Activated CD8-positive, alpha-beta memory T cell treated with anti-CD3 and anti-CD28 coated beads, Interleukin-2, amount 10 ng/mL, durations not matched to agents 7 days and 5 days (primary cell): ENCODE measurements at regions not wholly inside any gene's neighbourhood (a gene's known extent, or its start where the extent isn't known, plus 50 kb on each side); places are given as distances from the start of the nearest gene placed in this dataset.

Source experiments
- ATAC-seq: fragments of 150-1000 bp; cut with Tn5 transposase; one replicate; pipeline ENCODE4 v1.10.0; 2021; ENCODE audit warnings: moderate library complexity
- CTCF ChIA-PET: fragments of 350-600 bp; sonication (Branson Sonifier 250); formaldehyde crosslinking; loops from one replicate; lab custom pipeline; 2021; ENCODE audit warnings: antibody characterized with exemption; lab: Charles Lee
- DNase-seq: peaks from one replicate; pipeline ENCODE4 v3.0.0-alpha.2; 2020
- H3K27ac Mint-ChIP-seq: one replicate; pipeline ENCODE4 v1.8.0; 2021; ENCODE audit warnings: mild to moderate bottlenecking, mixed read lengths
- H3K27me3 Mint-ChIP-seq: one replicate; pipeline ENCODE4 v1.8.0; 2021; ENCODE audit warnings: mixed read lengths
- H3K36me3 Mint-ChIP-seq: one replicate; pipeline ENCODE4 v1.8.0; 2021; ENCODE audit warnings: mild to moderate bottlenecking, mixed read lengths
- H3K4me1 Mint-ChIP-seq: one replicate; pipeline ENCODE4 v1.8.0; 2021; ENCODE audit warnings: mixed read lengths
- H3K4me3 Mint-ChIP-seq: one replicate; pipeline ENCODE4 v1.8.0; 2021; ENCODE audit warnings: mild to moderate bottlenecking, moderate library complexity, mixed read lengths
- H3K9me3 Mint-ChIP-seq: one replicate; pipeline ENCODE4 v1.8.0; 2022; ENCODE audit warnings: low read depth, mixed read lengths

- Mint-ChIP-seq H3K4me3 (no peak overlapping the region), H3K9me3 (no peaks in the 10 kb centered on the region), H3K27me3 (no peaks in the 10 kb centered on the region), H3K36me3 (no peaks in the 10 kb centered on the region), H3K27ac (no peak overlapping the region), H3K4me1 (no peaks in the 10 kb centered on the region)
- DNase-seq (no peak), ATAC-seq (no peak)
- CTCF ChIA-PET: no interaction called here
These were observed 166.6 kb downstream of the DKK2 start for GRCh38 chr4:106869551-106869950.

GRCh38 chr4:106868381-106869035 is 167.6 kb downstream of the DKK2 start:
- no peaks in the 10 kb centered on the region for H3K9me3 Mint-ChIP-seq
- ATAC-seq (no peak), DNase-seq (no peak)
- CTCF ChIA-PET: no interaction called here
- H3K27ac Mint-ChIP-seq: no peak overlapping the region
- no peaks in the 10 kb centered on the region for H3K4me1 Mint-ChIP-seq
- no peak overlapping the region for H3K4me3 Mint-ChIP-seq
- H3K27me3 Mint-ChIP-seq: no peaks in the 10 kb centered on the region
- no peaks in the 10 kb centered on the region for H3K36me3 Mint-ChIP-seq

GRCh38 chr4:106864231-106864630 is 171.9 kb downstream of the DKK2 start:
- Mint-ChIP-seq H3K27ac (no peak overlapping the region), H3K4me1 (no peaks in the 10 kb centered on the region), H3K4me3 (no peak overlapping the region), H3K9me3 (no peaks in the 10 kb centered on the region), H3K27me3 (no peaks in the 10 kb centered on the region), H3K36me3 (no peaks in the 10 kb centered on the region)
- CTCF ChIA-PET: no interaction called here
- no peak for DNase-seq
- no peak for ATAC-seq

- Mint-ChIP-seq H3K4me3 (no peak overlapping the region), H3K27ac (no peak overlapping the region), H3K36me3 (no peaks in the 10 kb centered on the region), H3K27me3 (no peaks in the 10 kb centered on the region), H3K9me3 (no peaks in the 10 kb centered on the region), H3K4me1 (no peaks in the 10 kb centered on the region)
- CTCF ChIA-PET: no interaction called here
- DNase-seq: no peak
- no peak for ATAC-seq
These were observed 181.4 kb downstream of the DKK2 start for GRCh38 chr4:106854569-106855351.

- H3K4me1 Mint-ChIP-seq: no peaks in the 10 kb centered on the region
These were observed 183.7 kb downstream of the DKK2 start for GRCh38 chr4:106852426-106852825.

GRCh38 chr4:106851726-106852125 is 184.4 kb downstream of the DKK2 start:
- no peaks in the 10 kb centered on the region for H3K4me1 Mint-ChIP-seq
- H3K36me3 Mint-ChIP-seq: no peaks in the 10 kb centered on the region
- no peaks in the 10 kb centered on the region for H3K9me3 Mint-ChIP-seq
- H3K27ac Mint-ChIP-seq: no peak overlapping the region
- ATAC-seq (no peak), DNase-seq (no peak)
- no peak overlapping the region for H3K4me3 Mint-ChIP-seq
- CTCF ChIA-PET: no interaction called here
- no peaks in the 10 kb centered on the region for H3K27me3 Mint-ChIP-seq

More at GRCh38 chr4:106852426-106852825, 183.7 kb downstream of the DKK2 start:
- ATAC-seq: no peak
- no peaks in the 10 kb centered on the region for H3K9me3 Mint-ChIP-seq
- H3K36me3 Mint-ChIP-seq: no peaks in the 10 kb centered on the region
- no peaks in the 10 kb centered on the region for H3K27me3 Mint-ChIP-seq
- no peak overlapping the region for H3K27ac Mint-ChIP-seq
- DNase-seq: no peak
- CTCF ChIA-PET: no interaction called here
- no peak overlapping the region for H3K4me3 Mint-ChIP-seq

- no peak for ATAC-seq
- Mint-ChIP-seq H3K4me3 (no peak overlapping the region), H3K27ac (no peak overlapping the region), H3K36me3 (no peaks in the 10 kb centered on the region), H3K4me1 (no peaks in the 10 kb centered on the region), H3K27me3 (no peaks in the 10 kb centered on the region), H3K9me3 (no peaks in the 10 kb centered on the region)
- CTCF ChIA-PET: no interaction called here
- DNase-seq: no peak
These were observed 185.4 kb downstream of the DKK2 start for GRCh38 chr4:106850691-106851090.

GRCh38 chr4:106835919-106836318 is 200.2 kb downstream of the DKK2 start:
- Mint-ChIP-seq H3K36me3 (no peaks in the 10 kb centered on the region), H3K4me1 (no peaks in the 10 kb centered on the region), H3K9me3 (no peaks in the 10 kb centered on the region), H3K4me3 (no peak overlapping the region), H3K27me3 (no peaks in the 10 kb centered on the region), H3K27ac (no peak overlapping the region)
- no peak for ATAC-seq
- CTCF ChIA-PET: no interaction called here
- DNase-seq: no peak

GRCh38 chr4:106830879-106831278 is 205.2 kb downstream of the DKK2 start:
- CTCF ChIA-PET: no interaction called here
- Mint-ChIP-seq H3K27ac (no peak overlapping the region), H3K4me3 (no peak overlapping the region)

GRCh38 chr4:106818764-106819163 is 217.3 kb downstream of the DKK2 start:
- DNase-seq: no peak
- ATAC-seq: no peak
- CTCF ChIA-PET: no interaction called here
- no peaks in the 10 kb centered on the region for H3K36me3 Mint-ChIP-seq
- no peak overlapping the region for H3K4me3 Mint-ChIP-seq
- no peaks in the 10 kb centered on the region for H3K4me1 Mint-ChIP-seq
- H3K27ac Mint-ChIP-seq: no peak overlapping the region
- H3K9me3 Mint-ChIP-seq: no peaks in the 10 kb centered on the region
- no peaks in the 10 kb centered on the region for H3K27me3 Mint-ChIP-seq

More at GRCh38 chr4:106830879-106831278, 205.2 kb downstream of the DKK2 start:
- Mint-ChIP-seq H3K27me3 (no peaks in the 10 kb centered on the region), H3K36me3 (no peaks in the 10 kb centered on the region), H3K9me3 (peaks cover 2% of the 10 kb centered on the region), H3K4me1 (no peaks in the 10 kb centered on the region)
- DNase-seq: no peak
- ATAC-seq: no peak

- ATAC-seq (no peak), DNase-seq (no peak)
- H3K27ac Mint-ChIP-seq: no peak overlapping the region
- H3K4me1 Mint-ChIP-seq: no peaks in the 10 kb centered on the region
- H3K36me3 Mint-ChIP-seq: no peaks in the 10 kb centered on the region
- H3K9me3 Mint-ChIP-seq: no peaks in the 10 kb centered on the region
- H3K27me3 Mint-ChIP-seq: no peaks in the 10 kb centered on the region
- CTCF ChIA-PET: no interaction called here
- no peak overlapping the region for H3K4me3 Mint-ChIP-seq
These were observed 219.6 kb downstream of the DKK2 start for GRCh38 chr4:106816496-106816895.

- no peaks in the 10 kb centered on the region for H3K9me3 Mint-ChIP-seq
- ATAC-seq: no peak
- H3K4me3 Mint-ChIP-seq: no peak overlapping the region
- no peaks in the 10 kb centered on the region for H3K27me3 Mint-ChIP-seq
- H3K27ac Mint-ChIP-seq: no peak overlapping the region
- CTCF ChIA-PET: no interaction called here
- no peaks in the 10 kb centered on the region for H3K4me1 Mint-ChIP-seq
- DNase-seq: no peak
- H3K36me3 Mint-ChIP-seq: no peaks in the 10 kb centered on the region
These were observed 226.0 kb downstream of the DKK2 start for GRCh38 chr4:106810122-106810521.

GRCh38 chr4:106809076-106809475 is 227.0 kb downstream of the DKK2 start:
- DNase-seq: no peak
- no peaks in the 10 kb centered on the region for H3K27me3 Mint-ChIP-seq
- no peak overlapping the region for H3K27ac Mint-ChIP-seq
- H3K4me3 Mint-ChIP-seq: no peak overlapping the region
- H3K36me3 Mint-ChIP-seq: no peaks in the 10 kb centered on the region
- H3K9me3 Mint-ChIP-seq: no peaks in the 10 kb centered on the region
- no peak for ATAC-seq
- no peaks in the 10 kb centered on the region for H3K4me1 Mint-ChIP-seq
- CTCF ChIA-PET: no interaction called here

- CTCF ChIA-PET: interaction anchor here (1.3 kb wide), 1 partner anchor 9 kb away, joined by 3 read pairs; no protein-coding TSS in a partner anchor
- no peaks in the 10 kb centered on the region for H3K4me1 Mint-ChIP-seq
These were observed 229.8 kb downstream of the DKK2 start for GRCh38 chr4:106806158-106806797.

More at GRCh38 chr4:106806158-106806797, 229.8 kb downstream of the DKK2 start:
- Mint-ChIP-seq H3K27ac (no peak overlapping the region), H3K4me3 (no peak overlapping the region), H3K36me3 (no peaks in the 10 kb centered on the region), H3K9me3 (no peaks in the 10 kb centered on the region), H3K27me3 (no peaks in the 10 kb centered on the region)
- DNase-seq: no peak
- no peak for ATAC-seq
